Suprapubic skin (tissue), 4 donors: ENCODE measurements at regions not wholly inside any gene's neighbourhood (a gene's known extent, or its start where the extent isn't known, plus 50 kb on each side); places are given as distances from the start of the nearest gene placed in this dataset.

Source experiments
- DNase-seq, 2 donors: peaks; one replicate each; pipeline ENCODE4 v3.0.0-alpha.2; 2019; ENCODE audit warnings: low spot score in 2 of 2
- H3K27ac ChIP-seq: fragments of 200-600 bp; sonication (generic); one replicate; pipeline ENCODE4 v1.5.1; 2019
- H3K27me3 ChIP-seq: fragments of 200-600 bp; sonication (generic); one replicate; pipeline ENCODE4 v1.5.1; 2019
- H3K36me3 ChIP-seq: fragments of 200-600 bp; sonication (generic); one replicate; pipeline ENCODE4 v1.5.1; 2019
- H3K4me1 ChIP-seq: fragments of 200-600 bp; sonication (generic); one replicate; pipeline ENCODE4 v1.5.1; 2019
- H3K4me3 ChIP-seq: fragments of 200-600 bp; sonication (generic); one replicate; pipeline ENCODE4 v1.5.1; 2019; ENCODE audit warnings: mild to moderate bottlenecking
- H3K9me3 ChIP-seq: fragments of 200-600 bp; sonication (generic); one replicate; pipeline ENCODE4 v1.5.1; 2019
- EP300 ChIP-seq: sonication (generic); formaldehyde crosslinking; IDR thresholded peaks from one replicate; pipeline ENCODE4 v1.6.1; 2017; ENCODE audit warnings: antibody characterized with exemption
- POLR2A ChIP-seq, 2 donors: fragments of 450-650 bp; IDR thresholded peaks; one replicate each; pipeline ENCODE4 v1.6.1; 2017; ENCODE audit warnings: antibody characterized with exemption in 2 of 2, mild to moderate bottlenecking in 2 of 2, moderate library complexity in 2 of 2
- POLR2AphosphoS5 ChIP-seq, 3 donors: sonication (generic); formaldehyde crosslinking; IDR thresholded peaks; one replicate each; pipeline ENCODE4 v1.6.1; 2017; ENCODE audit warnings: antibody characterized with exemption in 3 of 3
- WGBS: methylation state at CpG from one replicate; pipeline ENCODE4 v1.1.5; 2018; 5-methylcytosine and 5-hydroxymethylcytosine counted together
- TF ChIP-seq, protein P1 (sequence below), 2 donors: fragments of 200-600 bp in 1 of 2; fragments of 450-650 bp in 1 of 2; sonication (generic) in 1 of 2; IDR thresholded peaks; one replicate each; pipeline ENCODE4 v1.5.1; 2016 to 2019; ENCODE audit warnings: antibody characterized with exemption in 2 of 2, mild to moderate bottlenecking in 1 of 2, moderate library complexity in 1 of 2

DNA sequence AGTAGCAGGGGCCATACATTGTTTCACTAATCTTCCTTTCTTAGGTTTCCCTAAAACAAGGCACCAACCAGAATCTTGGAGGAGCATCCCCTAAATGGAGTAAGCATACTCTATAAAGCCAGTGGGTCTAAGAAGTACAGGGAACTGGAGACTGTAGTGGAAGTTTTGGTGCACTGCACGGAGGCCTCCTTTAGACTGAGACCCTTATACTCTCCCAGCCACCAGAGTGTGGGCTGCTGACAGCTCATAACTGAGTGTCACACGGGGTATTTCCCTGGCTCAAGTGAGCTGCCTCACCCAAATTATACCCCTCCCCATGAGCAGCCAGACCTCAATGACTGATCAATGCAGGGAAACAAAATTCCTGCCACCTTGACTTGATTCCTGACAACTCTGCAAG lies 349.5 kb downstream of the NDFIP2 start:
- Histone ChIP-seq H3K4me3 (no peak overlapping the region), H3K27ac (no peak overlapping the region), H3K4me1 (no peaks in the 10 kb centered on the region), H3K9me3 (no peaks in the 10 kb centered on the region), H3K27me3 (no peaks in the 10 kb centered on the region), H3K36me3 (no peaks in the 10 kb centered on the region)
- TF ChIP-seq POLR2A (IDR thresholded peaks at IDR 0.05) (no peak), POLR2AphosphoS5 (IDR thresholded peaks at IDR 0.05) (no peak)
- DNase-seq, result no peak
- WGBS, result 86% methylated on average over 2 of the region's 2 CpGs

- Histone ChIP-seq H3K9me3 (no peaks in the 10 kb centered on the region), H3K27me3 (no peaks in the 10 kb centered on the region), H3K27ac (no peak overlapping the region), H3K4me1 (no peaks in the 10 kb centered on the region), H3K36me3 (no peaks in the 10 kb centered on the region), H3K4me3 (no peak overlapping the region)
- whole genome bisulfite sequencing, result 69% methylated on average over 2 of the region's 2 CpGs
- DNase-seq, result no peak
- no peak for TF ChIP-seq POLR2A (IDR thresholded peaks at IDR 0.05)
- TF ChIP-seq POLR2AphosphoS5 (IDR thresholded peaks at IDR 0.05), result no peak
- TF ChIP-seq, protein P1, sequence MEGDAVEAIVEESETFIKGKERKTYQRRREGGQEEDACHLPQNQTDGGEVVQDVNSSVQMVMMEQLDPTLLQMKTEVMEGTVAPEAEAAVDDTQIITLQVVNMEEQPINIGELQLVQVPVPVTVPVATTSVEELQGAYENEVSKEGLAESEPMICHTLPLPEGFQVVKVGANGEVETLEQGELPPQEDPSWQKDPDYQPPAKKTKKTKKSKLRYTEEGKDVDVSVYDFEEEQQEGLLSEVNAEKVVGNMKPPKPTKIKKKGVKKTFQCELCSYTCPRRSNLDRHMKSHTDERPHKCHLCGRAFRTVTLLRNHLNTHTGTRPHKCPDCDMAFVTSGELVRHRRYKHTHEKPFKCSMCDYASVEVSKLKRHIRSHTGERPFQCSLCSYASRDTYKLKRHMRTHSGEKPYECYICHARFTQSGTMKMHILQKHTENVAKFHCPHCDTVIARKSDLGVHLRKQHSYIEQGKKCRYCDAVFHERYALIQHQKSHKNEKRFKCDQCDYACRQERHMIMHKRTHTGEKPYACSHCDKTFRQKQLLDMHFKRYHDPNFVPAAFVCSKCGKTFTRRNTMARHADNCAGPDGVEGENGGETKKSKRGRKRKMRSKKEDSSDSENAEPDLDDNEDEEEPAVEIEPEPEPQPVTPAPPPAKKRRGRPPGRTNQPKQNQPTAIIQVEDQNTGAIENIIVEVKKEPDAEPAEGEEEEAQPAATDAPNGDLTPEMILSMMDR (IDR thresholded peaks at IDR 0.05), result no peak
- no peak for TF ChIP-seq EP300
These were observed 348.9 kb downstream of the NDFIP2 start for GRCh38 chr13:79829880-79830279.

DNA sequence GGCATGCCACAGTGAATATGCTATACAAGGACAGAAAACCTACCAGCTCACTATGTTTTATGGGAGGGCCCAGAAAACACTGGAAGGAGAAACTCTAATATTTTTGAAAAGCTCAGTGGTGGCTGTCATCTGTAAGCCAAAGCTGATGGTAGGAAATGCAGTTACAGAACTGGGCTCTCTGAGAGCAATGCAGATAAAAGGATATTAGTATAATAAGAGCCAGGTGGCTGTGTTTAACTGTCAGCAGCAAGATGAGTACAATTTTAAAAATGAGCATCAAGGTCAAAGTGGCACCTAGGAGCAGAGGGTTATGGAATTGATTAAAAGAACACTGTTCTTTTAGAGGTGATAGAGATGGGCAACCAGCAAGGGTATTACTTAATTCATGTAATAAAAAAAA lies 345.0 kb downstream of the NDFIP2 start:
- no peak overlapping the region for H3K27ac ChIP-seq
- TF ChIP-seq, protein P1 (IDR thresholded peaks at IDR 0.05), result no peak
- TF ChIP-seq EP300, result no peak
- no peak for TF ChIP-seq POLR2A (IDR thresholded peaks at IDR 0.05)
- TF ChIP-seq POLR2AphosphoS5 (IDR thresholded peaks at IDR 0.05), result no peak

DNA sequence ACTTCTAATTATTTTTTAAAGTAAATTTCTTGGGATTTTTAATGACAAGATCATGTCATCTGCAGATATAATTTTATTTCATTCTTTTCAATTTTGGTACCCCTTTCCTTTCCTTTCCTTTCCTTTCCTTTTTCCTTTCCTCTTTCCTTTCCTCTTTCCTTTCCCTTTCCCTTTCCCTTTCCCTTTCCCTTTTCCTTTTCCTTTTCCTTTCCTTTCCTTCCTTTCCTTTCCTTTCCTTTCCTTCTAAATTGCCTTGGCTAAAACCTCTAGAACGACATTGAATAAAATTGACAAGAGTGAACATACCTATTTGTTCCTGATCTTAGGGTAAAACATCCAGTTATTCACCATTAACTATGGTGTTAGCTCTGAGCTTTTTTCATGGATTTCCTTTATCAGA lies 334.1 kb downstream of the NDFIP2 start:
- H3K27me3 ChIP-seq, result no peaks in the 10 kb centered on the region
- no peaks in the 10 kb centered on the region for H3K9me3 ChIP-seq
- no peak overlapping the region for H3K4me3 ChIP-seq
- DNase-seq, result no peak
- TF ChIP-seq EP300 (no peak), POLR2AphosphoS5 (IDR thresholded peaks at IDR 0.05) (no peak), POLR2A (IDR thresholded peaks at IDR 0.05) (no peak)
- TF ChIP-seq, protein P1 (IDR thresholded peaks at IDR 0.05), result no peak
- 93% methylated on average over 1 of the region's 1 CpG for WGBS
- no peaks in the 10 kb centered on the region for H3K4me1 ChIP-seq
- no peaks in the 10 kb centered on the region for H3K36me3 ChIP-seq
- no peak overlapping the region for H3K27ac ChIP-seq

More for the DNA sequence above, 345.0 kb downstream of the NDFIP2 start:
- Histone ChIP-seq H3K4me3 (no peak overlapping the region), H3K27me3 (no peaks in the 10 kb centered on the region), H3K4me1 (no peaks in the 10 kb centered on the region), H3K9me3 (no peaks in the 10 kb centered on the region), H3K36me3 (no peaks in the 10 kb centered on the region)
- no peak for DNase-seq

- 88% methylated on average over 2 of the region's 2 CpGs for WGBS
- Histone ChIP-seq H3K27ac (no peak overlapping the region), H3K9me3 (no peaks in the 10 kb centered on the region), H3K27me3 (no peaks in the 10 kb centered on the region), H3K36me3 (no peaks in the 10 kb centered on the region), H3K4me3 (no peak overlapping the region), H3K4me1 (no peaks in the 10 kb centered on the region)
- no peak for DNase-seq
- TF ChIP-seq POLR2AphosphoS5 (IDR thresholded peaks at IDR 0.05), result no peak
- TF ChIP-seq EP300, result no peak
- TF ChIP-seq, protein P1 (IDR thresholded peaks at IDR 0.05), result no peak
- TF ChIP-seq POLR2A (IDR thresholded peaks at IDR 0.05), result no peak
These were observed 331.3 kb downstream of the NDFIP2 start for GRCh38 chr13:79812070-79812850.

GRCh38 chr13:79811170-79811569 lies 330.2 kb downstream of the NDFIP2 start:
- H3K27ac ChIP-seq, result no peak overlapping the region
- TF ChIP-seq POLR2AphosphoS5 (IDR thresholded peaks at IDR 0.05), result no peak
- no peak overlapping the region for H3K4me3 ChIP-seq
- no peak for DNase-seq
- H3K4me1 ChIP-seq, result no peaks in the 10 kb centered on the region
- H3K27me3 ChIP-seq, result no peaks in the 10 kb centered on the region
- 61% methylated on average over 2 of the region's 2 CpGs for WGBS
- no peaks in the 10 kb centered on the region for H3K9me3 ChIP-seq
- H3K36me3 ChIP-seq, result no peaks in the 10 kb centered on the region
